Tibial nerve (tissue), 4 donors: ENCODE measurements at regions not wholly inside any gene's neighbourhood (a gene's known extent, or its start where the extent isn't known, plus 50 kb on each side); places are given as distances from the start of the nearest gene placed in this dataset.

Source experiments
- DNase-seq, 2 donors: peaks; one replicate each; pipeline ENCODE4 v3.0.0-alpha.2; 2019; ENCODE audit warnings: low spot score in 2 of 2
- H3K27ac ChIP-seq, 4 donors: fragments of 200-600 bp; sonication (generic) in 3 of 4; one replicate each; pipeline ENCODE4 v1.5.1; 2017 to 2019; ENCODE audit warnings: mild to moderate bottlenecking in 1 of 4
- H3K27me3 ChIP-seq, 2 donors: fragments of 200-600 bp; sonication (generic) in 1 of 2; one replicate each; pipeline versions ENCODE4 v1.5.1 to v1.6.0; 2017 to 2019
- H3K36me3 ChIP-seq, 3 donors: fragments of 200-600 bp; sonication (generic); one replicate each; pipeline ENCODE4 v1.5.1; 2018 to 2019
- H3K4me1 ChIP-seq, 4 donors: fragments of 200-600 bp; sonication (generic) in 3 of 4; one replicate each; pipeline ENCODE4 v1.5.1; 2017 to 2019
- H3K4me3 ChIP-seq, 4 donors: fragments of 200-600 bp; sonication (generic) in 3 of 4; one replicate each; pipeline ENCODE4 v1.5.1; 2017 to 2019; ENCODE audit warnings: mild to moderate bottlenecking in 1 of 4, moderate library complexity in 1 of 4
- H3K9me3 ChIP-seq, 4 donors: fragments of 200-600 bp; sonication (generic) in 3 of 4; one replicate each; pipeline ENCODE4 v1.5.1; 2017 to 2019
- CTCF ChIP-seq, 5 experiments: fragments of 200-600 bp in 3 of 5; fragments of 450-650 bp in 2 of 5; sonication (generic) in 3 of 5; IDR thresholded peaks; one replicate each; pipeline ENCODE4 v1.5.1; 2016 to 2019; ENCODE audit warnings: antibody characterized with exemption in 5 of 5, mild to moderate bottlenecking in 3 of 5, moderate library complexity in 2 of 5
- EP300 ChIP-seq, 2 donors: sonication (generic); formaldehyde crosslinking; IDR thresholded peaks; one replicate each; pipeline ENCODE4 v1.6.1; 2017; ENCODE audit warnings: antibody characterized with exemption in 2 of 2, mild to moderate bottlenecking in 1 of 2
- POLR2A ChIP-seq, 2 donors: fragments of 450-650 bp; IDR thresholded peaks; one replicate each; pipeline ENCODE4 v1.6.1; 2017; ENCODE audit warnings: antibody characterized with exemption in 2 of 2, mild to moderate bottlenecking in 2 of 2, moderate library complexity in 2 of 2
- WGBS, 2 donors: methylation state at CpG; one replicate each; pipeline ENCODE4 v1.1.5; 2018; 5-methylcytosine and 5-hydroxymethylcytosine counted together

- Histone ChIP-seq H3K27me3 (no peaks in the 10 kb centered on the region), H3K36me3 (no peaks in the 10 kb centered on the region), H3K27ac (no peak overlapping the region), H3K4me1 (no peaks in the 10 kb centered on the region), H3K4me3 (no peak overlapping the region), H3K9me3 (no peaks in the 10 kb centered on the region)
- no peak for DNase-seq
- no peak for TF ChIP-seq EP300 (IDR thresholded peaks at IDR 0.05)
- no peak for TF ChIP-seq CTCF (IDR thresholded peaks at IDR 0.05)
- TF ChIP-seq POLR2A (IDR thresholded peaks at IDR 0.05), result no peak
- 82 to 85% methylated on average over 10 of the region's 10 CpGs for WGBS, 2 donors
Observed at GRCh38 chr14:46063872-46064271, 587.7 kb downstream of the RPL10L start.

- no peak overlapping the region for H3K4me3 ChIP-seq
- TF ChIP-seq POLR2A (IDR thresholded peaks at IDR 0.05), result no peak
- no peak for TF ChIP-seq CTCF (IDR thresholded peaks at IDR 0.05)
- TF ChIP-seq EP300 (IDR thresholded peaks at IDR 0.05), result no peak
- H3K36me3 ChIP-seq, result no peaks in the 10 kb centered on the region
- H3K27me3 ChIP-seq, result no peaks in the 10 kb centered on the region
- H3K27ac ChIP-seq, result no peak overlapping the region
- no peak for DNase-seq
- no peaks in the 10 kb centered on the region for H3K4me1 ChIP-seq
- H3K9me3 ChIP-seq, result no peaks in the 10 kb centered on the region
- 76 to 79% methylated on average over 4 of the region's 4 CpGs for WGBS, 2 donors
Observed at GRCh38 chr14:46058964-46059563, 592.5 kb downstream of the RPL10L start.

- Histone ChIP-seq H3K27ac (no peak overlapping the region), H3K4me1 (no peaks in the 10 kb centered on the region), H3K9me3 (no peaks in the 10 kb centered on the region), H3K36me3 (no peaks in the 10 kb centered on the region), H3K27me3 (no peaks in the 10 kb centered on the region), H3K4me3 (no peak overlapping the region)
- no peak for DNase-seq
- TF ChIP-seq CTCF (IDR thresholded peaks at IDR 0.05), result no peak
- no peak for TF ChIP-seq POLR2A (IDR thresholded peaks at IDR 0.05)
- TF ChIP-seq EP300 (IDR thresholded peaks at IDR 0.05), result no peak
Observed at GRCh38 chr14:46057799-46058198, 593.8 kb downstream of the RPL10L start.

- 22 to 33% methylated on average over 2 of the region's 2 CpGs for WGBS, 2 donors
- no peak for DNase-seq
- Histone ChIP-seq H3K36me3 (no peaks in the 10 kb centered on the region), H3K4me1 (no peaks in the 10 kb centered on the region), H3K27me3 (no peaks in the 10 kb centered on the region), H3K4me3 (no peak overlapping the region), H3K9me3 (no peaks in the 10 kb centered on the region), H3K27ac (no peak overlapping the region)
- TF ChIP-seq CTCF (IDR thresholded peaks at IDR 0.05), result no peak
- no peak for TF ChIP-seq POLR2A (IDR thresholded peaks at IDR 0.05)
- no peak for TF ChIP-seq EP300 (IDR thresholded peaks at IDR 0.05)
Observed at GRCh38 chr14:46054526-46054925, 597.1 kb downstream of the RPL10L start.

GRCh38 chr14:46053221-46053620 is 598.4 kb downstream of the RPL10L start:
- 76 to 81% methylated on average over 1 of the region's 1 CpG for WGBS, 2 donors
- TF ChIP-seq POLR2A (IDR thresholded peaks at IDR 0.05) (no peak), CTCF (IDR thresholded peaks at IDR 0.05) (no peak), EP300 (IDR thresholded peaks at IDR 0.05) (no peak)

More at GRCh38 chr14:46053221-46053620, 598.4 kb downstream of the RPL10L start:
- no peaks in the 10 kb centered on the region for H3K27me3 ChIP-seq
- no peaks in the 10 kb centered on the region for H3K36me3 ChIP-seq
- no peak overlapping the region for H3K27ac ChIP-seq
- no peak overlapping the region for H3K4me3 ChIP-seq
- no peak for DNase-seq
- H3K4me1 ChIP-seq, result no peaks in the 10 kb centered on the region
- H3K9me3 ChIP-seq, result no peaks in the 10 kb centered on the region
